K562 (cell line): ENCODE measurements at regions not wholly inside any gene's neighbourhood (a gene's known extent, or its start where the extent isn't known, plus 50 kb on each side); places are given as distances from the start of the nearest gene placed in this dataset.

ENCODE experiments used
- ATAC-seq: fragments of 200-7000 bp; cut with Tn5 transposase; 3 replicates; pipeline ENCODE4 v1.9.1; 2020; ENCODE audit warnings: moderate library complexity
- BruUV-seq: library from RNA; stranded (reverse); fragments of 400-500 nt; replicated peaks from 2 replicates; lab custom pipeline; 2021; lab: Mats Ljungman, UMichigan
- CTCF ChIA-PET: fragments of 300-600 bp; formaldehyde crosslinking; extraction: SDS; loops from one replicate; lab custom pipeline; 2021; ENCODE audit warnings: low intra/inter-chr PET ratio; lab: Yijun Ruan, JAX
- POLR2A ChIA-PET: fragments of 300-600, 350-650 bp; sonication (Branson Sonifier 250); formaldehyde crosslinking; extraction: SDS; loops from one replicate; lab custom pipeline; 2021; ENCODE audit warnings: antibody characterized with exemption, inconsistent platforms; lab: Yijun Ruan, JAX
- DNase-seq, 4 experiments: peaks; one replicate each; pipeline versions ENCODE4 v3.0.0 to v3.0.0-alpha.2; 2011 to 2018; ENCODE audit warnings: low spot score in 3 of 4, mixed read lengths in 3 of 4; ENCODE audit errors: extremely low read depth in 1 of 4
- FAIRE-seq: peaks from 2 replicates; lab custom pipeline; 2011; peaks lifted over from hg19 to GRCh38; lab: Jason Lieb, UNC
- H2AFZ ChIP-seq: 2 replicates; pipeline ENCODE4 v1.6.0; 2011; ENCODE audit warnings: low read depth, low read length, control low read depth, inconsistent platforms
- H3K27ac ChIP-seq: fragments of 200-600 bp; 3 replicates; pipeline ENCODE4 v1.8.0; 2011; ENCODE audit warnings: low read depth, mild to moderate bottlenecking, control low read depth, inconsistent platforms, low read length, moderate library complexity, mixed read lengths; ENCODE audit errors: extremely low read depth
- H3K27me3 ChIP-seq, 2 experiments: fragments of 300-600 bp in 1 of 2; 2 replicates in 1 of 2; 3 replicates in 1 of 2; pipeline versions ENCODE4 v1.6.0 to v1.8.0; 2011; ENCODE audit warnings: inconsistent platforms in 2 of 2, low read length in 2 of 2, mild to moderate bottlenecking in 1 of 2, mixed read lengths in 1 of 2, moderate library complexity in 1 of 2; ENCODE audit not compliant: control insufficient read depth in 2 of 2, insufficient read depth in 2 of 2
- H3K36me3 ChIP-seq: fragments of 300-600 bp; 3 replicates; pipeline ENCODE4 v1.8.0; 2011; ENCODE audit warnings: mild to moderate bottlenecking, low read length, inconsistent platforms; ENCODE audit not compliant: control insufficient read depth, insufficient read depth
- H3K4me1 ChIP-seq, 2 experiments: fragments of 200-600 bp in 1 of 2; replicated peaks in 1 of 2; 2 replicates in 1 of 2; 3 replicates in 1 of 2; pipeline versions ENCODE4 v1.5.1 to v1.8.0; 2011; ENCODE audit warnings: inconsistent platforms in 2 of 2, low read length in 2 of 2, mild to moderate bottlenecking in 1 of 2, mixed read lengths in 1 of 2, moderate library complexity in 1 of 2; ENCODE audit not compliant: control insufficient read depth in 2 of 2, insufficient read depth in 2 of 2
- H3K4me2 ChIP-seq: 2 replicates; pipeline ENCODE4 v1.6.1; 2011; ENCODE audit warnings: low read length, control low read depth, inconsistent platforms, mixed read lengths; ENCODE audit not compliant: insufficient read depth
- H3K4me3 ChIP-seq: fragments of 200-600 bp; sonication (generic), shearing (Covaris generic); 2 replicates; pipeline ENCODE4 v1.5.1; 2016; ENCODE audit warnings: control low read depth, inconsistent platforms
- H3K79me2 ChIP-seq: fragments of 200-600 bp; 3 replicates; pipeline ENCODE4 v1.8.0; 2011; ENCODE audit warnings: low read length, inconsistent platforms; ENCODE audit not compliant: control insufficient read depth, insufficient read depth
- H3K9ac ChIP-seq, 2 experiments: 2 replicates each; pipeline versions ENCODE4 v1.6.0 to v1.6.1; 2011; ENCODE audit warnings: low read depth in 2 of 2, low read length in 2 of 2, control low read depth in 1 of 2, inconsistent platforms in 1 of 2, mild to moderate bottlenecking in 1 of 2, mixed read lengths in 1 of 2; ENCODE audit not compliant: insufficient read depth in 1 of 2
- H3K9me1 ChIP-seq: one replicate; pipeline ENCODE4 v1.6.0; 2011; ENCODE audit warnings: inconsistent platforms, mild to moderate bottlenecking, low read length, moderate library complexity; ENCODE audit not compliant: control insufficient read depth, insufficient read depth
- H3K9me3 ChIP-seq: replicated peaks from 2 replicates; pipeline ENCODE4 v1.5.1; 2011; ENCODE audit warnings: low read depth, low read length, inconsistent platforms; ENCODE audit not compliant: control insufficient read depth, insufficient read depth
- H4K20me1 ChIP-seq: replicated peaks from 2 replicates; pipeline ENCODE4 v1.6.1; 2011; ENCODE audit warnings: low read length, inconsistent platforms, mixed read lengths; ENCODE audit not compliant: control insufficient read depth, insufficient read depth
- GATA2 ChIP-seq: sonication (generic); formaldehyde crosslinking; IDR thresholded peaks from 2 replicates; pipeline ENCODE4 v1.4.0; 2020; ENCODE audit warnings: mild to moderate bottlenecking, missing genetic modification reagents
- HDAC3 ChIP-seq: fragments of 450-650 bp; IDR thresholded peaks from 2 replicates; pipeline ENCODE4 v1.6.1; 2018; ENCODE audit warnings: borderline replicate concordance, mild to moderate bottlenecking, moderate library complexity; ENCODE audit not compliant: partially characterized antibody
- HOXB6 ChIP-seq: fragments of 250-450 bp; sonication (Bioruptor Pico); IDR thresholded peaks from 2 replicates; pipeline ENCODE4 v1.5.1; 2022; ENCODE audit warnings: mild to moderate bottlenecking, borderline replicate concordance
- KDM4B ChIP-seq, 2 experiments: fragments of 450-650 bp in 1 of 2; sonication (generic) in 1 of 2; IDR thresholded peaks; 2 replicates each; pipeline ENCODE4 v1.6.1; 2016 to 2017; ENCODE audit warnings: borderline replicate concordance in 2 of 2, antibody characterized with exemption in 1 of 2, low read depth in 1 of 2, mild to moderate bottlenecking in 1 of 2
- NELFE ChIP-seq: IDR thresholded peaks from 2 replicates; pipeline ENCODE4 v1.6.1; 2011; ENCODE audit warnings: mild to moderate bottlenecking; ENCODE audit not compliant: insufficient read depth, insufficient read length
- NUFIP1 ChIP-seq: fragments of 450-650 bp; IDR thresholded peaks from 2 replicates; pipeline ENCODE4 v1.6.1; 2018; ENCODE audit not compliant: partially characterized antibody
- PYGO2 ChIP-seq: fragments of 450-650 bp; IDR thresholded peaks from 2 replicates; pipeline ENCODE4 v1.6.1; 2016; ENCODE audit warnings: mild to moderate bottlenecking, missing genetic modification characterization, moderate library complexity, missing compliant biosample characterization
- RBM17 ChIP-seq: fragments of 200-400 bp; formaldehyde crosslinking; IDR thresholded peaks from 2 replicates; pipeline ENCODE4 v1.6.1; 2017; ENCODE audit warnings: low read depth, mild to moderate bottlenecking, low read length, borderline replicate concordance
- RBM39 ChIP-seq: fragments of 200-400 bp; formaldehyde crosslinking; optimal IDR thresholded peaks from 2 replicates; pipeline ENCODE3; 2018; ENCODE audit warnings: low read depth, low read length
- SMAD2 ChIP-seq: fragments of 150-350 bp; IDR thresholded peaks from 2 replicates; pipeline ENCODE4 v1.6.1; 2014; ENCODE audit warnings: low read depth, mild to moderate bottlenecking, low read length
- ZC3H4 ChIP-seq: sonication (generic); formaldehyde crosslinking; IDR thresholded peaks from 2 replicates; pipeline ENCODE4 v1.9.0; 2021; ENCODE audit warnings: missing genetic modification reagents, borderline replicate concordance
- ZNF253 ChIP-seq: fragments of 250-450 bp; sonication (Bioruptor Pico); conservative IDR thresholded peaks from 2 replicates; pipeline ENCODE4 v1.6.1; 2021; ENCODE audit warnings: mild to moderate bottlenecking
- ZNF583 ChIP-seq: fragments of 250-450 bp; sonication (Bioruptor Pico); IDR thresholded peaks from 2 replicates; pipeline ENCODE4 v1.4.0; 2020
- WGBS: fragments of 100-300 bp; shearing (Covaris generic); methylation state at CpG from one replicate; pipeline ENCODE4 v1.1.6; 2016; ENCODE audit warnings: low coverage, mixed read lengths; ENCODE audit not compliant: insufficient coverage; ENCODE audit errors: missing lambda C conversion rate; 5-methylcytosine and 5-hydroxymethylcytosine counted together
- in situ Hi-C: fragments of 300-500 bp; cut with MboI; formaldehyde crosslinking; loops from 4 replicates; pipeline ENCODE4 v1.15.0; 2018; ENCODE audit warnings: inconsistent platforms, mixed read lengths
- intact Hi-C: fragments of 100-400 bp; cut with micrococcal nuclease; formaldehyde crosslinking; loops from 2 replicates; pipeline ENCODE4 v1.14.2; 2022
- TF ChIP-seq, protein P1 (sequence below): fragments of 450-650 bp; IDR thresholded peaks from 2 replicates; pipeline ENCODE4 v1.6.1; 2016; ENCODE audit warnings: low read depth

DNA sequence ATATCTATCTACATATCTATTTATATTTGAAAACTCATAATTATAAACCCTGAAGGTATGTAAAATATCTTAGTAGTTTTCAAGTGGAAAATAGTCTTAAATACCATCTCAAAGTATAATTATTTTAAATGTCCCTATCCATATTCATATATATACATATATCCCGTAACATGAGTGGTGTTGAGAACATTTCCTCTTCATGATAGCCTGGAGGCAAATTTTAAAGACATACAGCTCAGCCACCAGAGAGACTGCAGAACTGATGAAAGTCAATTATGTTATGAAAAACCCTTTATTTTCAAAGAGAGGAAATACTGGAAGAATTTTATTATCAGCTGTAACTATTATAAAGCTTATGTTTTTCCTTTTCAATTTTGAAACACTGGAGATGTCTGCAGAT is 1806.7 kb upstream of the PCDH7 start:
- Histone ChIP-seq H3K4me3 (no peak overlapping the region), H3K4me2 (no peak overlapping the region), H3K79me2 (no peaks in the 10 kb centered on the region), H3K36me3 (no peaks in the 10 kb centered on the region), H3K9ac (no peak overlapping the region), H3K27me3 (no peaks in the 10 kb centered on the region), H4K20me1 (no peaks in the 10 kb centered on the region), H3K27ac (no peak overlapping the region), H2AFZ (no peak overlapping the region), H3K9me3 (no peaks in the 10 kb centered on the region), H3K9me1 (no peaks in the 10 kb centered on the region), H3K4me1 (no peaks in the 10 kb centered on the region)
- DNase-seq: no peak
- no peak for FAIRE-seq
- CTCF ChIA-PET: no interaction called here
- POLR2A ChIA-PET: no interaction called here
- WGBS: 0% methylated on average over 1 of the region's 1 CpG
- ATAC-seq: no peak
- intact Hi-C loops (no loop called here), in situ Hi-C loops (no loop called here)
- BruUV-seq: no TSS peak
- no peak for TF ChIP-seq NUFIP1
- TF ChIP-seq NELFE: no peak
- TF ChIP-seq ZC3H4 (CRISPR knock-in tag): no peak
- TF ChIP-seq GATA2 (CRISPR knock-in tag): no peak
- TF ChIP-seq, protein P1, sequence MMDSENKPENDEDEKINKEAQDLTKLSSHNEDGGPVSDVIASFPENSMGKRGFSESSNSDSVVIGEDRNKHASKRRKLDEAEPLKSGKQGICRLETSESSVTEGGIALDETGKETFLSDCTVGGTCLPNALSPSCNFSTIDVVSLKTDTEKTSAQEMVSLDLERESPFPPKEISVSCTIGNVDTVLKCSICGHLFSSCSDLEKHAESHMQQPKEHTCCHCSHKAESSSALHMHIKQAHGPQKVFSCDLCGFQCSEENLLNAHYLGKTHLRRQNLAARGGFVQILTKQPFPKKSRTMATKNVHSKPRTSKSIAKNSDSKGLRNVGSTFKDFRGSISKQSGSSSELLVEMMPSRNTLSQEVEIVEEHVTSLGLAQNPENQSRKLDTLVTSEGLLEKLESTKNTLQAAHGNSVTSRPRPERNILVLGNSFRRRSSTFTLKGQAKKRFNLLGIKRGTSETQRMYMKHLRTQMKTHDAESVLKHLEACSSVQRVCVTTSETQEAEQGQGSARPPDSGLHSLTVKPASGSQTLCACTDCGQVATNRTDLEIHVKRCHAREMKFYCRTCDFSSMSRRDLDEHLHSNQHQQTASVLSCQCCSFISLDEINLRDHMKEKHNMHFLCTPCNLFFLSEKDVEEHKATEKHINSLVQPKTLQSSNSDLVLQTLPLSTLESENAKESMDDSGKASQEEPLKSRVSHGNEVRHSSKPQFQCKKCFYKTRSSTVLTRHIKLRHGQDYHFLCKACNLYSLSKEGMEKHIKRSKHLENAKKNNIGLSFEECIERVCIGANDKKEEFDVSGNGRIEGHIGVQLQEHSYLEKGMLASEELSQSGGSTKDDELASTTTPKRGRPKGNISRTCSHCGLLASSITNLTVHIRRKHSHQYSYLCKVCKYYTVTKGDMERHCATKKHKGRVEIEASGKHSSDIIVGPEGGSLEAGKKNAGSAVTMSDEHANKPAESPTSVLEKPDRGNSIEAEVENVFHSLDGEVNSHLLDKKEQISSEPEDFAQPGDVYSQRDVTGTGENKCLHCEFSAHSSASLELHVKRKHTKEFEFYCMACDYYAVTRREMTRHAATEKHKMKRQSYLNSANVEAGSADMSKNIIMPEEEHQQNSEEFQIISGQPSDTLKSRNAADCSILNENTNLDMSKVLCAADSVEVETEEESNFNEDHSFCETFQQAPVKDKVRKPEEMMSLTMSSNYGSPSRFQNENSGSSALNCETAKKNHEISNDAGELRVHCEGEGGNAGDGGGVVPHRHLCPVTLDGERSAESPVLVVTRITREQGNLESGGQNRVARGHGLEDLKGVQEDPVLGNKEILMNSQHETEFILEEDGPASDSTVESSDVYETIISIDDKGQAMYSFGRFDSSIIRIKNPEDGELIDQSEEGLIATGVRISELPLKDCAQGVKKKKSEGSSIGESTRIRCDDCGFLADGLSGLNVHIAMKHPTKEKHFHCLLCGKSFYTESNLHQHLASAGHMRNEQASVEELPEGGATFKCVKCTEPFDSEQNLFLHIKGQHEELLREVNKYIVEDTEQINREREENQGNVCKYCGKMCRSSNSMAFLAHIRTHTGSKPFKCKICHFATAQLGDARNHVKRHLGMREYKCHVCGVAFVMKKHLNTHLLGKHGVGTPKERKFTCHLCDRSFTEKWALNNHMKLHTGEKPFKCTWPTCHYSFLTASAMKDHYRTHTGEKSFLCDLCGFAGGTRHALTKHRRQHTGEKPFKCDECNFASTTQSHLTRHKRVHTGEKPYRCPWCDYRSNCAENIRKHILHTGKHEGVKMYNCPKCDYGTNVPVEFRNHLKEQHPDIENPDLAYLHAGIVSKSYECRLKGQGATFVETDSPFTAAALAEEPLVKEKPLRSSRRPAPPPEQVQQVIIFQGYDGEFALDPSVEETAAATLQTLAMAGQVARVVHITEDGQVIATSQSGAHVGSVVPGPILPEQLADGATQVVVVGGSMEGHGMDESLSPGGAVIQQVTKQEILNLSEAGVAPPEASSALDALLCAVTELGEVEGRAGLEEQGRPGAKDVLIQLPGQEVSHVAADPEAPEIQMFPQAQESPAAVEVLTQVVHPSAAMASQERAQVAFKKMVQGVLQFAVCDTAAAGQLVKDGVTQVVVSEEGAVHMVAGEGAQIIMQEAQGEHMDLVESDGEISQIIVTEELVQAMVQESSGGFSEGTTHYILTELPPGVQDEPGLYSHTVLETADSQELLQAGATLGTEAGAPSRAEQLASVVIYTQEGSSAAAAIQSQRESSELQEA: no peak
- no peak for TF ChIP-seq RBM17
- TF ChIP-seq SMAD2: no peak
- no peak for TF ChIP-seq ZNF583 (CRISPR knock-in tag)
- no peak for TF ChIP-seq RBM39
- TF ChIP-seq KDM4B (IDR thresholded peaks at IDR 0.05; ENCODE audit: borderline replicate concordance in 2 of 2, low read depth in 1 of 2): no peak
- no peak for TF ChIP-seq PYGO2 (tag)
- TF ChIP-seq HOXB6: no peak
- TF ChIP-seq ZNF253 (CRISPR knock-in tag): no peak
- no peak for TF ChIP-seq HDAC3
